Keratinocyte (primary cell): ENCODE measurements at regions not wholly inside any gene's neighbourhood (a gene's known extent, or its start where the extent isn't known, plus 50 kb on each side); places are given as distances from the start of the nearest gene placed in this dataset.

Source experiments
- EZH2 ChIP-seq: IDR thresholded peaks from one replicate; pipeline ENCODE4 v1.6.1; 2012; ENCODE audit warnings: inconsistent platforms, mild to moderate bottlenecking, low read length, moderate library complexity
- TF ChIP-seq, protein P1 (sequence below), 3 experiments: IDR thresholded peaks in 1 of 3; conservative IDR thresholded peaks in 1 of 3; optimal IDR thresholded peaks in 1 of 3; 2 replicates in 2 of 3; 3 replicates in 1 of 3; pipeline versions ENCODE3 to v1.5.1; 2011; ENCODE audit warnings: low read length in 3 of 3, mild to moderate bottlenecking in 3 of 3, moderate library complexity in 2 of 3, control low read depth in 1 of 3, inconsistent platforms in 1 of 3; ENCODE audit not compliant: insufficient read depth in 2 of 3; ENCODE audit errors: extremely low read depth in 1 of 3

DNA sequence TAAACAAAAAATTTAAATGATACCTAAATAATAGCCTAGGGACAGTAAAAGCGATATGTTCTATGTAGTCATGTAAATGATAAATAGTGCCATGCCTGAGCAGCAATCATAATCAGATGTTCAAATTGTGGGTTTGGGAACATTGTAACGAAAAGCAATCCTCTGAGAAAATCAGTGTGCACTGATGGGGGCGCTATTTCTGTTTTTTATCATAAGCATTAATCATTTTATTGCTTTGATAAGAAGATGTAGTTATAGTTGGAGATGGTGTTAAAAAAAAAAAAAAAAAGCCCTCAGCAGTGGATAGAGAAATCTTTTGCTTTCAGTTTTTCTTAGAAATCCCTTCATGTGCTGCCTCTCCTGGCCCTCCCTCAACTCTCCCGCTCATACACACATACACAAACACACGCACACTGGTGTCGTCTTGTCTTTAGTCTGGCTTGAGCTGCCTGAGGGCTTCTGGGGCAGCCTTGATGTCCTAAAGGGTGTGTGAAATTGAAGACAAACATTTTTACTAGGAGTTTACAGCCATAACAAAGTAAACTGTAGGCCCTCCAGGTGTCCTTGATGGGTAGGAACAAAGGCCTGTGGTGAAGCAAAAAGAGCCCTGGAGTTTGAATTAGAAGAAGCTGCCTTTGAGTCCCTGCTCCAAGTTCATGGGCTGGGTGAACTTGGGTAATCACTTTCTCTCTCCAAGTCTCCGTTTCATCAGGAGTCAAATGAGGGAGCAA lies 428.1 kb downstream of the SOX2 start:
- TF ChIP-seq, protein P1, sequence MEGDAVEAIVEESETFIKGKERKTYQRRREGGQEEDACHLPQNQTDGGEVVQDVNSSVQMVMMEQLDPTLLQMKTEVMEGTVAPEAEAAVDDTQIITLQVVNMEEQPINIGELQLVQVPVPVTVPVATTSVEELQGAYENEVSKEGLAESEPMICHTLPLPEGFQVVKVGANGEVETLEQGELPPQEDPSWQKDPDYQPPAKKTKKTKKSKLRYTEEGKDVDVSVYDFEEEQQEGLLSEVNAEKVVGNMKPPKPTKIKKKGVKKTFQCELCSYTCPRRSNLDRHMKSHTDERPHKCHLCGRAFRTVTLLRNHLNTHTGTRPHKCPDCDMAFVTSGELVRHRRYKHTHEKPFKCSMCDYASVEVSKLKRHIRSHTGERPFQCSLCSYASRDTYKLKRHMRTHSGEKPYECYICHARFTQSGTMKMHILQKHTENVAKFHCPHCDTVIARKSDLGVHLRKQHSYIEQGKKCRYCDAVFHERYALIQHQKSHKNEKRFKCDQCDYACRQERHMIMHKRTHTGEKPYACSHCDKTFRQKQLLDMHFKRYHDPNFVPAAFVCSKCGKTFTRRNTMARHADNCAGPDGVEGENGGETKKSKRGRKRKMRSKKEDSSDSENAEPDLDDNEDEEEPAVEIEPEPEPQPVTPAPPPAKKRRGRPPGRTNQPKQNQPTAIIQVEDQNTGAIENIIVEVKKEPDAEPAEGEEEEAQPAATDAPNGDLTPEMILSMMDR (optimal IDR thresholded peaks at IDR 0.05 in 1 of 3, IDR thresholded peaks at IDR 0.05 in 1 of 3, conservative IDR thresholded peaks at IDR 0.05 in 1 of 3; ENCODE audit: extremely low read depth in 1 of 3, insufficient read depth in 2 of 3, low read length in 3 of 3) = no peak
- TF ChIP-seq EZH2 = no peak
